ENCODE measurements at regions not wholly inside any gene's neighbourhood (a gene's known extent, or its start where the extent isn't known, plus 50 kb on each side); places are given as distances from the start of the nearest gene placed in this dataset.

GRCh38 chr2:121943285-121943684 is 187.8 kb downstream of the TSN start:
- no peak for FAIRE-seq
- no peak for DNase-seq (ENCODE audit: insufficient read length)

DNA sequence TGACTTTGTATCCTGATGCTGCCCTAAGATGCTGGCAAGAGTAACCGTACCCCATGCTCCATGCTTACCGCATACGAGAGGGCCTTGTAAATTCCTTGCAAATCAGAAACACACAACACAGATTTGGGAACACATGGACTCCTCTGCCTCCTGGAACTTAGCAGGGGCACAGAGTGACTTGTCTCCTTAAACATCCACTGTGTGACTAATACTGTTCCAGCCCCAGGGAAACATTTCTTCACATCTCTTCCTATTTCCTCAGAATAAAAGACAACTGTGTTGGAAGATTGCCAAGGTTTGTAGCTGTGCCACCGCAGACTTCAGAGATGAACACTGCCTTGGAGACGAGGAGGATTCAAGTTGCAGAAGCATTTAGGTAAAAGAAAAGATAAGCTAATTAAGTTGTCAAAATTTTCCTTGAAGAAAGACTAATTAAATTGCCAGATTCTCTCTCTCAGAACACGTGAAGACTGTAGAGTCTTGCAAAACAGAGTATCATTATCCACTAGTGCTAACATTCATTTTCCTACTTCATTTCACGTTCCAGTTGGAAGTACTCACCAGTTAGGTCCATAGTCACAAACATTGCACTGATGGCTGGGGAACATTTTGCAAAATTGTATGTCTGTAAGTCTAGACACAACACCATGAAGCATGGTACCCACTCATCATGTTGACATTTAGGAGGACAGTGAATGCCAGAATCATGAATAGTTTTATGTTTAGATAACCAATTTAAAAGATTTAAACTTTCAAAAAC is 188.8 kb downstream of the TSN start:
- FAIRE-seq = no peak
- TF ChIP-seq TAF1 (IDR thresholded peaks at IDR 0.05; ENCODE audit: borderline replicate concordance, low read depth, low read length) (no peak), POLR2AphosphoS5 (IDR thresholded peaks at IDR 0.05; ENCODE audit: low read depth, low read length) (no peak), POLR2A (IDR thresholded peaks at IDR 0.05; ENCODE audit: low read depth, low read length) (no peak)
- no peak for DNase-seq (ENCODE audit: insufficient read length)

More at GRCh38 chr2:121943285-121943684, 187.8 kb downstream of the TSN start:
- TF ChIP-seq TAF1 (IDR thresholded peaks at IDR 0.05; ENCODE audit: borderline replicate concordance, low read depth, low read length) = no peak
- no peak for TF ChIP-seq POLR2AphosphoS5 (IDR thresholded peaks at IDR 0.05; ENCODE audit: low read depth, low read length)
- no peak for TF ChIP-seq POLR2A (IDR thresholded peaks at IDR 0.05; ENCODE audit: low read depth, low read length)

GRCh38 chr2:121947674-121948073 is 192.2 kb downstream of the TSN start:
- no peak for TF ChIP-seq POLR2AphosphoS5 (IDR thresholded peaks at IDR 0.05; ENCODE audit: low read depth, low read length)
- TF ChIP-seq TAF1 (IDR thresholded peaks at IDR 0.05; ENCODE audit: borderline replicate concordance, low read depth, low read length) = no peak
- no peak for TF ChIP-seq POLR2A (IDR thresholded peaks at IDR 0.05; ENCODE audit: low read depth, low read length)
- no peak for FAIRE-seq
- DNase-seq (ENCODE audit: insufficient read length) = no peak

- FAIRE-seq = no peak
- TF ChIP-seq TAF1 (IDR thresholded peaks at IDR 0.05; ENCODE audit: borderline replicate concordance, low read depth, low read length) (no peak), POLR2A (IDR thresholded peaks at IDR 0.05; ENCODE audit: low read depth, low read length) (no peak), POLR2AphosphoS5 (IDR thresholded peaks at IDR 0.05; ENCODE audit: low read depth, low read length) (no peak)
- DNase-seq (ENCODE audit: insufficient read length) = no peak
These were observed 193.8 kb downstream of the TSN start for GRCh38 chr2:121949271-121949670.

GRCh38 chr2:121955426-121955825 is 200.0 kb downstream of the TSN start:
- FAIRE-seq (no peak), DNase-seq (ENCODE audit: insufficient read length) (no peak)
- TF ChIP-seq POLR2A (IDR thresholded peaks at IDR 0.05; ENCODE audit: low read depth, low read length) (no peak), TAF1 (IDR thresholded peaks at IDR 0.05; ENCODE audit: borderline replicate concordance, low read depth, low read length) (no peak), POLR2AphosphoS5 (IDR thresholded peaks at IDR 0.05; ENCODE audit: low read depth, low read length) (no peak)

DNA sequence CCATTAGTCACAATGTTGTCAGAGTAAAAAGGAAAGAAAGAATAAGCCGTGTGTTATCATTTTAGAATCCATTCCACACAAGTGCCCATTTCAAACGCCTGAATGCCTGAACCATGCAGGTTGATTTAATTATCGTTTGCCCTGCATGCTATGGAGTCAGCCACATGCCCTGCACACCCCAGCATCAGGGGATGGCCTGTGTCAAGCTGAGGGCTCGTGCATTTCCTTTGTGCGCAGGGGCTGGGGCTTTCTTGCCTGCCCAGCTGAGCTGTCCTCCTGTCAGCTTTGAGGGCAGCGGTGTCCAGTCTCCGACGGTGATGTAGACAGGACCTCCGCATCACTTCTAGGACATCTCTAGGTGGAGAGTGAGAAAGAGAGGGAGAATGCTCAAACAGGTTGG is 200.4 kb downstream of the TSN start:
- FAIRE-seq = no peak
- no peak for DNase-seq (ENCODE audit: insufficient read length)
- no peak for TF ChIP-seq TAF1 (IDR thresholded peaks at IDR 0.05; ENCODE audit: borderline replicate concordance, low read depth, low read length)
- no peak for TF ChIP-seq POLR2A (IDR thresholded peaks at IDR 0.05; ENCODE audit: low read depth, low read length)
- TF ChIP-seq POLR2AphosphoS5 (IDR thresholded peaks at IDR 0.05; ENCODE audit: low read depth, low read length) = no peak

- FAIRE-seq (no peak), DNase-seq (ENCODE audit: insufficient read length) (no peak)
- TF ChIP-seq TAF1 (IDR thresholded peaks at IDR 0.05; ENCODE audit: borderline replicate concordance, low read depth, low read length) (no peak), POLR2A (IDR thresholded peaks at IDR 0.05; ENCODE audit: low read depth, low read length) (no peak), POLR2AphosphoS5 (IDR thresholded peaks at IDR 0.05; ENCODE audit: low read depth, low read length) (no peak)
These were observed 204.8 kb downstream of the TSN start for GRCh38 chr2:121960251-121960650.

GRCh38 chr2:121961761-121962160 is 206.3 kb downstream of the TSN start:
- FAIRE-seq (no peak), DNase-seq (ENCODE audit: insufficient read length) (no peak)
- TF ChIP-seq TAF1 (IDR thresholded peaks at IDR 0.05; ENCODE audit: borderline replicate concordance, low read depth, low read length) = no peak
- no peak for TF ChIP-seq POLR2A (IDR thresholded peaks at IDR 0.05; ENCODE audit: low read depth, low read length)

GRCh38 chr2:121965661-121966060 is 210.2 kb downstream of the TSN start:
- FAIRE-seq = no peak
- TF ChIP-seq POLR2A (IDR thresholded peaks at IDR 0.05; ENCODE audit: low read depth, low read length) (no peak), TAF1 (IDR thresholded peaks at IDR 0.05; ENCODE audit: borderline replicate concordance, low read depth, low read length) (no peak), POLR2AphosphoS5 (IDR thresholded peaks at IDR 0.05; ENCODE audit: low read depth, low read length) (no peak)
- DNase-seq (ENCODE audit: insufficient read length) = no peak

GRCh38 chr2:121966663-121967062 is 211.2 kb downstream of the TSN start:
- TF ChIP-seq POLR2AphosphoS5 (IDR thresholded peaks at IDR 0.05; ENCODE audit: low read depth, low read length) (no peak), POLR2A (IDR thresholded peaks at IDR 0.05; ENCODE audit: low read depth, low read length) (no peak), TAF1 (IDR thresholded peaks at IDR 0.05; ENCODE audit: borderline replicate concordance, low read depth, low read length) (no peak)
- DNase-seq (ENCODE audit: insufficient read length) (no peak), FAIRE-seq (no peak)

- no peak for FAIRE-seq
These were observed 213.7 kb downstream of the TSN start for GRCh38 chr2:121969166-121969565.

More at GRCh38 chr2:121969166-121969565, 213.7 kb downstream of the TSN start:
- TF ChIP-seq POLR2AphosphoS5 (IDR thresholded peaks at IDR 0.05; ENCODE audit: low read depth, low read length) = no peak
- TF ChIP-seq TAF1 (IDR thresholded peaks at IDR 0.05; ENCODE audit: borderline replicate concordance, low read depth, low read length) = no peak
- no peak for TF ChIP-seq POLR2A (IDR thresholded peaks at IDR 0.05; ENCODE audit: low read depth, low read length)
- DNase-seq (ENCODE audit: insufficient read length) = no peak
